Thyroid gland (tissue), 4 donors: ENCODE measurements at regions not wholly inside any gene's neighbourhood (a gene's known extent, or its start where the extent isn't known, plus 50 kb on each side); places are given as distances from the start of the nearest gene placed in this dataset.

ENCODE experiments used
- CTCF ChIP-seq, 6 experiments: fragments of 200-600 bp in 3 of 6; fragments of 450-650 bp in 3 of 6; sonication (generic) in 3 of 6; IDR thresholded peaks; one replicate each; pipeline ENCODE4 v1.5.1; 2016 to 2019; ENCODE audit warnings: antibody characterized with exemption in 6 of 6, mild to moderate bottlenecking in 2 of 6, inconsistent platforms in 1 of 6, moderate library complexity in 1 of 6
- POLR2A ChIP-seq, 2 donors: fragments of 450-650 bp; IDR thresholded peaks; one replicate each; pipeline ENCODE4 v1.6.1; 2017; ENCODE audit warnings: antibody characterized with exemption in 2 of 2, mild to moderate bottlenecking in 2 of 2, moderate library complexity in 1 of 2

GRCh38 chr10:20598590-20598989 lies 298.5 kb downstream of the NEBL start:
- TF ChIP-seq CTCF (IDR thresholded peaks at IDR 0.05), result no peak
- TF ChIP-seq POLR2A (IDR thresholded peaks at IDR 0.05), result no peak
